C4-2B (cell line): ENCODE measurements at regions not wholly inside any gene's neighbourhood (a gene's known extent, or its start where the extent isn't known, plus 50 kb on each side); places are given as distances from the start of the nearest gene placed in this dataset.

Source experiments
- CTCF ChIP-seq: fragments of 450-650 bp; conservative IDR thresholded peaks from 2 replicates; pipeline ENCODE4 v1.5.1; 2017; ENCODE audit warnings: mild to moderate bottlenecking
- ZFX ChIP-seq: fragments of 450-650 bp; IDR thresholded peaks from 2 replicates; pipeline ENCODE4 v1.6.1; 2017

- TF ChIP-seq CTCF = no peak
- TF ChIP-seq ZFX = no peak
Measured at GRCh38 chr13:90360785-90361184, 986.7 kb upstream of the MIR17HG start.
